ENCODE measurements at regions not wholly inside any gene's neighbourhood (a gene's known extent, or its start where the extent isn't known, plus 50 kb on each side); places are given as distances from the start of the nearest gene placed in this dataset.
"Not testable (repeated sequence)": the region's sequence is repeated elsewhere in the genome, so short reads cannot be mapped to it uniquely, and the experiment has no call there.

DNA sequence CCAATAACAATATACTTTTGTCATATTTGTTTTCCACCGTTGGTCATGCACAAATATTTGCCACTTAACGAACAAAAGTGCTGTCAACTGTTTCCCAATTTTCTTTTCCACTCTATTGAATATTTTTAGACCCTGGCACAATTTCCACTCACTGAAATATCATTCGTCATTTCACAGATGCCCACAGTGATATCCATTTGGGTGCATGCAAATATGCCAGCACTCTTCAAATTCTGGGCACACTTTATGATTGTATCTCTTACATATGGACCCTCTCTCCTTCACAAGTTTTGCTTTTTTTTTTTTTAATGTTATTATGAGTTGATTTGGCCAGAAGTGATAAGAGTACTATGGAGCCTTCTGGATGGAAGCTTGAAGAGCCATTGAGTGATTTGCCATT is 1557.3 kb upstream of the FLRT2 start:
- H3K9me3 ChIP-seq = no peaks in the 10 kb centered on the region
- intact Hi-C loops (cut with DNase I) = no loop called here
- no peak overlapping the region for H3K4me3 ChIP-seq
- no peaks in the 10 kb centered on the region for H3K27me3 ChIP-seq
- no peaks in the 10 kb centered on the region for H3K36me3 ChIP-seq
- no peak for ATAC-seq
- no peak overlapping the region for H3K27ac ChIP-seq
- peaks cover 8% of the 10 kb centered on the region for H3K4me1 ChIP-seq
- TF ChIP-seq, protein P1, sequence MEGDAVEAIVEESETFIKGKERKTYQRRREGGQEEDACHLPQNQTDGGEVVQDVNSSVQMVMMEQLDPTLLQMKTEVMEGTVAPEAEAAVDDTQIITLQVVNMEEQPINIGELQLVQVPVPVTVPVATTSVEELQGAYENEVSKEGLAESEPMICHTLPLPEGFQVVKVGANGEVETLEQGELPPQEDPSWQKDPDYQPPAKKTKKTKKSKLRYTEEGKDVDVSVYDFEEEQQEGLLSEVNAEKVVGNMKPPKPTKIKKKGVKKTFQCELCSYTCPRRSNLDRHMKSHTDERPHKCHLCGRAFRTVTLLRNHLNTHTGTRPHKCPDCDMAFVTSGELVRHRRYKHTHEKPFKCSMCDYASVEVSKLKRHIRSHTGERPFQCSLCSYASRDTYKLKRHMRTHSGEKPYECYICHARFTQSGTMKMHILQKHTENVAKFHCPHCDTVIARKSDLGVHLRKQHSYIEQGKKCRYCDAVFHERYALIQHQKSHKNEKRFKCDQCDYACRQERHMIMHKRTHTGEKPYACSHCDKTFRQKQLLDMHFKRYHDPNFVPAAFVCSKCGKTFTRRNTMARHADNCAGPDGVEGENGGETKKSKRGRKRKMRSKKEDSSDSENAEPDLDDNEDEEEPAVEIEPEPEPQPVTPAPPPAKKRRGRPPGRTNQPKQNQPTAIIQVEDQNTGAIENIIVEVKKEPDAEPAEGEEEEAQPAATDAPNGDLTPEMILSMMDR (IDR thresholded peaks at IDR 0.05) = no peak
- no peak for DNase-seq

GRCh38 chr14:83974647-83975163 is 1555.2 kb upstream of the FLRT2 start:
- no peak overlapping the region for H3K27ac ChIP-seq
- DNase-seq (no peak), ATAC-seq (no peak)
- no peaks in the 10 kb centered on the region for H3K9me3 ChIP-seq
- intact Hi-C loops (cut with DNase I) = no loop called here
- TF ChIP-seq, protein P1 (IDR thresholded peaks at IDR 0.05) = no peak
- H3K4me3 ChIP-seq = no peak overlapping the region
- H3K36me3 ChIP-seq = no peaks in the 10 kb centered on the region
- no peaks in the 10 kb centered on the region for H3K27me3 ChIP-seq
- H3K4me1 ChIP-seq = peaks cover 8% of the 10 kb centered on the region

- peak overlapping the region; percentile 27 for H3K27ac ChIP-seq
- TF ChIP-seq, protein P1 (IDR thresholded peaks at IDR 0.05) = no peak
- intact Hi-C loops (cut with DNase I) = no loop called here
- no peaks in the 10 kb centered on the region for H3K9me3 ChIP-seq
- no peak overlapping the region for H3K4me3 ChIP-seq
- H3K4me1 ChIP-seq = peaks cover 8% of the 10 kb centered on the region
- ATAC-seq (no peak), DNase-seq (no peak)
- H3K27me3 ChIP-seq = no peaks in the 10 kb centered on the region
- no peaks in the 10 kb centered on the region for H3K36me3 ChIP-seq
These were observed 1554.5 kb upstream of the FLRT2 start for GRCh38 chr14:83975435-83975834.

DNA sequence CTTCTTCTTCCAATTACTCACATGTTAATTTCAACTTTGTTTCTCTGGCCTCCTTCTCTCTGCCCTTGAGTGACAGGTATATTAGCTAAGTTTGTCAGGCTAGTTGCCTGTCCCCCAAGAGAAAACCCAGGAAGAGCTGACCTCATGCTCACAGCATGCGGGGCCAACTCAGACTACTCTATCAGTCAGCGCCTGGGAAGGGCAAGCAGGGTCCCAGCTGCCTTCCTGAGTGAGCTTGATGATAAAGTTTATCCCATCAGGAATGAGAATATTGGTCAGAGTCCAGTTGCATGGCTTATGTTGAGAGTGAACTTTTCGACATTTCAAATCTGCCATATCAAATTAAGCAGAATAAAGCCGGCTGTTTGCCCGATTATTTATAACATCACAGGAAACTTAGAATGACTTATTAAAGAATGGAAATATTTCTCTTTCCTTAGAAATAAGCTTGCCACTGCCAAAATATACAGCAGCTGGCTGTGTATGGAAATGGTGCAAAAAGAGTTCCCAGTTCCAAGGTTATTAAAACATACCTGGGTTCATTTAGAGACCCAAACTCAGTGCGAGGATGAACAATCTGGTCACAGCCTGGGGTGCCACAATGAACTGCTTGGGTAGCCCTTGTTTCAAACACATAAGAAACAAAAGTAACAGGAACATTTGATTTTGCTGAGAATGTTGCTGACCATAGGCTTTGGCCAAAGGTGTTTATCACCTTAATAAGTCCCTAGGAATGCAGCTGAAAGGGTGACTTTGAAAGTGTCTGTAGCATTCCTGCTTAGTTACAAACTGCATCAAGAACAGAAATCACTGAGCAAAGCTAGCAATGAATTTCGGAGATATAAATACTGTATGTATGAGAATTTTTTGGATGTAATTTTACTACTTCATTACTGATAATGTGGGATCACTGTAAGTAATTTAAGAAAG is 1553.8 kb upstream of the FLRT2 start:
- Histone ChIP-seq H3K4me1 (peaks cover 8% of the 10 kb centered on the region), H3K4me3 (no peak overlapping the region), H3K27me3 (no peaks in the 10 kb centered on the region), H3K36me3 (no peaks in the 10 kb centered on the region), H3K9me3 (no peaks in the 10 kb centered on the region), H3K27ac (peak overlapping the region; percentile 27)
- DNase-seq (no peak), ATAC-seq (no peak)
- intact Hi-C loops (cut with DNase I) = no loop called here
- TF ChIP-seq, protein P1 (IDR thresholded peaks at IDR 0.05) = no peak

DNA sequence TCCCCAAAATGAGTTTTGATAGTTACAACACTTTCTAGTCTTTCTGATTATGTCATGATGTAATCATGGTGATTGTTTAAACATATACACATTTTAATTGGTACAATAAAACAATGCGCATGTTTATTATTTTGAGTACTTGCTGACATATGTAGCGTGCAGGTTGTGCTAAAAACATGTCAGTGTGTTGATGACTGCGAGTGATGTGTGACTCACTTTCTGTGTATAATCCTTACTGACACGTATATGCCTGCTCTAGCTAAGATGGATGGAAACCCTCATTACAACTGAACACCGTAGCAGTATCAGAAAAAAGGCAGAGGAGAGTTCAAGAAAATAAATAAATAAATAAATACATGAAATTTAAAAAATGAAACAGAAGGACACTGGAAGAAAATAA is 1552.4 kb upstream of the FLRT2 start:
- H3K9me3 ChIP-seq = no peaks in the 10 kb centered on the region
- H3K27me3 ChIP-seq = no peaks in the 10 kb centered on the region
- DNase-seq (no peak), ATAC-seq (no peak)
- no peaks in the 10 kb centered on the region for H3K36me3 ChIP-seq
- TF ChIP-seq, protein P1 (IDR thresholded peaks at IDR 0.05) = no peak
- intact Hi-C loops (cut with DNase I) = no loop called here
- H3K4me1 ChIP-seq = peaks cover 8% of the 10 kb centered on the region
- no peak overlapping the region for H3K4me3 ChIP-seq
- no peak overlapping the region for H3K27ac ChIP-seq

- DNase-seq; H3K4me1 ChIP-seq; H3K9me3 ChIP-seq; H3K4me3 ChIP-seq; intact Hi-C loops (cut with DNase I); ATAC-seq; H3K27ac ChIP-seq; H3K27me3 ChIP-seq; H3K36me3 ChIP-seq: not testable (repeated sequence)
These were observed 1548.2 kb upstream of the FLRT2 start for GRCh38 chr14:83981676-83982258.
